ENCODE measurements at regions not wholly inside any gene's neighbourhood (a gene's known extent, or its start where the extent isn't known, plus 50 kb on each side); places are given as distances from the start of the nearest gene placed in this dataset.

DNA sequence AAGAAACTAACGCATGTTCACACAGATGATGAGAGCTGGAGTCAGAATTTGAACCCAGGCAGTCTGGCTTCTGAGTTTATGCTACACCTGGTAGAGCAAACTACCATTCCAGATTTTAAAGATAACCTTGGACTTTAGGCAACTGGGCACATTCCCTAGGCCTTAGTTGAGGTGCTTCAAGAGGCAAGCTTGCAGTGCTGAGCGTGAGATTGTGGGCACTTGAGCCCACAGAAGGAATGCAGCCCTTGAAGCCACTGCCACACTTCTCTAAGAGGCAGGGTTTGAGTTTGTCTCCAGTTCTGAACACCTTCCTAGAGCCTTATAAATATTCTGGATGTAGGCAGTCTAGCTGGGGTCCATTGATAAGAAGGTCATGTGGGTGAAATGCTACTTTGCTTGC lies 216.1 kb upstream of the SLC14A2 start:
- intact Hi-C loops (cut with micrococcal nuclease): no loop called here
- Histone ChIP-seq H3K36me3 (no peaks in the 10 kb centered on the region), H3K4me3 (no peak overlapping the region), H3K27ac (replicated peaks) (no peak overlapping the region), H3K27me3 (ENCODE audit: low read depth) (peaks cover 3% of the 10 kb centered on the region), H3K9me3 (replicated peaks) (no peaks in the 10 kb centered on the region), H3K4me1 (peaks cover 7% of the 10 kb centered on the region)
- no peak for DNase-seq
- TF ChIP-seq, protein P1, sequence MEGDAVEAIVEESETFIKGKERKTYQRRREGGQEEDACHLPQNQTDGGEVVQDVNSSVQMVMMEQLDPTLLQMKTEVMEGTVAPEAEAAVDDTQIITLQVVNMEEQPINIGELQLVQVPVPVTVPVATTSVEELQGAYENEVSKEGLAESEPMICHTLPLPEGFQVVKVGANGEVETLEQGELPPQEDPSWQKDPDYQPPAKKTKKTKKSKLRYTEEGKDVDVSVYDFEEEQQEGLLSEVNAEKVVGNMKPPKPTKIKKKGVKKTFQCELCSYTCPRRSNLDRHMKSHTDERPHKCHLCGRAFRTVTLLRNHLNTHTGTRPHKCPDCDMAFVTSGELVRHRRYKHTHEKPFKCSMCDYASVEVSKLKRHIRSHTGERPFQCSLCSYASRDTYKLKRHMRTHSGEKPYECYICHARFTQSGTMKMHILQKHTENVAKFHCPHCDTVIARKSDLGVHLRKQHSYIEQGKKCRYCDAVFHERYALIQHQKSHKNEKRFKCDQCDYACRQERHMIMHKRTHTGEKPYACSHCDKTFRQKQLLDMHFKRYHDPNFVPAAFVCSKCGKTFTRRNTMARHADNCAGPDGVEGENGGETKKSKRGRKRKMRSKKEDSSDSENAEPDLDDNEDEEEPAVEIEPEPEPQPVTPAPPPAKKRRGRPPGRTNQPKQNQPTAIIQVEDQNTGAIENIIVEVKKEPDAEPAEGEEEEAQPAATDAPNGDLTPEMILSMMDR (IDR thresholded peaks at IDR 0.05; ENCODE audit: borderline replicate concordance): no peak

- peak; percentile 45 for DNase-seq
- Histone ChIP-seq H3K4me1 (peaks cover 7% of the 10 kb centered on the region), H3K27me3 (ENCODE audit: low read depth) (peaks cover 3% of the 10 kb centered on the region), H3K4me3 (no peak overlapping the region), H3K9me3 (replicated peaks) (no peaks in the 10 kb centered on the region), H3K27ac (replicated peaks) (no peak overlapping the region), H3K36me3 (no peaks in the 10 kb centered on the region)
- TF ChIP-seq, protein P1 (IDR thresholded peaks at IDR 0.05; ENCODE audit: borderline replicate concordance): no peak
- intact Hi-C loops (cut with micrococcal nuclease): no loop called here
Measured at GRCh38 chr18:45399643-45400042, 215.6 kb upstream of the SLC14A2 start.

DNA sequence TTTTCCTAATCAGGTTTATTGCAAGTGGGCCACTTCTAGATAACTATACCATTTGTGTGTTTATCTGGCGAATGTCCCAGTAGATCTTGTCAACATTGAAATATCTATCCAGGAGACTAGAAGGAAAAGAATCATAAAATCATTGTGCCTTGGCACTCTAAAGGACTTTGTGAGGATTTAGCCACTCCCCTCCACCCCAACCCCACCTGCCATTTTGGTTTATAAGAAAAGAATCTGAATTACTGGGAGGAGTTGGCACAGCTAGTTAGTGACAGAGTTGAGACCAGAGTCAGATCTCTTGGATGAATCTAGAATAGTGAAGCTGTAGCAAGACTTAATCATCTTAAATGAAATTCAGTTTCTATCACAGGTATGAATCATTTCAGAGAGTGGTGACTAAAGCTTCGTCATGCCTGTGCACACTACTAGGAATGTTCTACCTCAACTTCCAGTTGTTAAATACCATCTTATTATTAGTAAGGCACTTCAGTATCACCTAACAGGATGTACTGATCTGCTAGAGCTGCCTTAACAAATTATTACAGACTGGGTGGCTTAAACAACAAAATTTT lies 212.7 kb upstream of the SLC14A2 start:
- Histone ChIP-seq H3K27ac (replicated peaks) (no peak overlapping the region), H3K36me3 (no peaks in the 10 kb centered on the region), H3K4me3 (no peak overlapping the region), H3K9me3 (replicated peaks) (peaks cover 10% of the 10 kb centered on the region), H3K27me3 (ENCODE audit: low read depth) (no peaks in the 10 kb centered on the region), H3K4me1 (peaks cover 7% of the 10 kb centered on the region)
- no peak for DNase-seq
- TF ChIP-seq, protein P1 (IDR thresholded peaks at IDR 0.05; ENCODE audit: borderline replicate concordance): no peak
- intact Hi-C loops (cut with micrococcal nuclease): no loop called here

- intact Hi-C loops (cut with micrococcal nuclease): no loop called here
- Histone ChIP-seq H3K27ac (replicated peaks) (no peak overlapping the region), H3K27me3 (ENCODE audit: low read depth) (no peaks in the 10 kb centered on the region), H3K9me3 (replicated peaks) (peaks cover 10% of the 10 kb centered on the region), H3K4me1 (peaks cover 7% of the 10 kb centered on the region), H3K36me3 (no peaks in the 10 kb centered on the region), H3K4me3 (no peak overlapping the region)
- no peak for DNase-seq
- TF ChIP-seq, protein P1 (IDR thresholded peaks at IDR 0.05; ENCODE audit: borderline replicate concordance): no peak
Measured at GRCh38 chr18:45403341-45404049, 211.8 kb upstream of the SLC14A2 start.

- H3K27ac ChIP-seq (replicated peaks): no peak overlapping the region
- H3K9me3 ChIP-seq (replicated peaks): peaks cover 10% of the 10 kb centered on the region
- no peaks in the 10 kb centered on the region for H3K4me1 ChIP-seq
- H3K27me3 ChIP-seq (ENCODE audit: low read depth): peaks cover 7% of the 10 kb centered on the region
- intact Hi-C loops (cut with micrococcal nuclease): no loop called here
- no peaks in the 10 kb centered on the region for H3K36me3 ChIP-seq
- no peak for DNase-seq
- TF ChIP-seq, protein P1 (IDR thresholded peaks at IDR 0.05; ENCODE audit: borderline replicate concordance): no peak
- H3K4me3 ChIP-seq: no peak overlapping the region
Measured at GRCh38 chr18:45408218-45408617, 207.1 kb upstream of the SLC14A2 start.

Data from left ventricle myocardium inferior (tissue), 1 donor.